Putamen (tissue), 1 donor: ENCODE measurements at regions not wholly inside any gene's neighbourhood (a gene's known extent, or its start where the extent isn't known, plus 50 kb on each side); places are given as distances from the start of the nearest gene placed in this dataset.

Experiments
- DNase-seq: peaks from one replicate; pipeline ENCODE4 v3.0.0-alpha.2; 2016; ENCODE audit warnings: low spot score

DNA sequence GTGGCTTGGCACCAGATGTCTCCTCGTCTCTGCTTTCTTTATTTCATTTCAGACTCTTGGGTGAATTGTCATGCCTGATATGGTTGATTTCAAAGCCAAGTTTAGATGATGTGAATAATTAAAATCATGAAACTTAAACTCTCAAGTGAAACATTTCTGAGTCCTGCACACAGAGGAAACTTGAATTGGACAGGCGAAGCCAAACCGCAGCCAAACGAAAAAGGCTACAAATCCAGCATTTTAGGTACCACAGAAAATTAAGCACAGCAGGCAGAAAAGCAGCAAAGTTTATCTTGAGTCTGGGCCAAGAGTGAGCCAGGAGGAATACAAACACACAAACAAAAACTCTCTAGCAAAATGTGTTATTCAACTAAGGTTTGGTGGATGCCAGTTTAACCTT lies 659.8 kb upstream of the KLF4 start:
- no peak for DNase-seq

DNA sequence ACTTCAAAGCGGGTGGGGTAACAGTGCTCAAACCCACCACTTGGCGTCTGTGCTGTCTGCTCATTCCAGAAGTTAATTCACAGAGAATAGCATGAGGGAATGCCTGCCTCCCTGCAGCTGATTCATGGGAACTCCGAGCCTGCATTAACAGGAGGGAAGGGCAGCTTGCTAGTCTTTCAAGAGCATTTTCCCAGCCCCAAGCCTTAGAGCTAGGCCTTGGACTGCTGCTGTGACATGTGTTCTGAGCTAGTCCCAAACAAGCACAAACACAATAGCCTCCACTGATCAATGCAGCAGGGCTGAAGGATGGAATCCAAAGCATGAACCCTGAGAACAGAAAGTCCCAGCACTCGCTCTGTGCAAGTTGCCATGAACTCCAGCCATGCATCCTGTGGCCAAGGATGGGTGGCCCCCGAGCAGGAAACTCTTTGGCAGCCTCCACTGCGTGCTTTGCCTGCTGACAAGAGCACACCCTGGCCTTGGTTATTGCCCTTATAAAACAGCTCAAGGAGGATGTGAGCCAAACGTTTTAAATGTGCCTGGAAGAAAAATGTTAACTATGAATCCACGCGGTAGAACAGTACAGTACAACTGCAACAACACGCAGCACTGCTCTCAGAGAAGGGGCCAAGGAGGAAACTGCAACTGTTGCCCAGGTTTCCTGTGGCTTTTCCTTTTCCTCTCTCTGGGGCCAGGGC lies 653.1 kb upstream of the KLF4 start:
- peak; percentile 76 for DNase-seq

DNA sequence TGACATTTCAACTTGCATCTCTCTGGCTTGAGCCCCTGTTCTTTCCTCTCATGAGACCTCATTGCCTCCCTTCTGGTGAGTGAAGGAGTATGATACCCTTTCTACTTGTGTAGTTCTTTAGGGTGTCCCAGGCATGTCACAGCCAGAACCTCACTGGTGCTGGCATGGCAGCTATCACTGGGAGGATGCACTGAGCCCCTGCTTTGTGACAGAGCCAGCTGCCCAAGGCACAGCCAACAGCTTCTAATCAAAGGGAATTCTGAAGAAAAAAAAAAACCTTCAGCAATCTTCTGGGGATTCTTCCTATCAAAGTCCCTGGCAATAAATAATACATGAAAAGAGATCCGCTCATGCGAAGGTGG lies 652.6 kb upstream of the KLF4 start:
- DNase-seq, result no peak

DNA sequence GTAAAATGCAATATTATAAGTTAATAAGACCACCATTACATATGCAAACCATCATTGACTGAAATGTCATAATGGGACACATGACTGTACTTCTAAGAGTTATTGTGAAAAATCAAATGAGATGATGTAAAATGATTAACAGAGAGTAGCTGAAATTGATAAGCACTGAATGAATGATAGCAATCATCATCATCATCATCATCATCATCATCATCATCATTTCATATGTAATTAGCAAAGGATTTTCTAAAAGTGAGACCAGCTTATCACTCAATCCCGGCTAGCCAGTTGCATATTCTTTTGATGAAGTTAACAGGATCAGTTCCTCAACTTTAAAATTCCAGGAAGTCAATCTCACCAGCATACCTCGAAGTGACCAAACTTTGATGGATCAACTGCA lies 650.3 kb upstream of the KLF4 start:
- no peak for DNase-seq

DNA sequence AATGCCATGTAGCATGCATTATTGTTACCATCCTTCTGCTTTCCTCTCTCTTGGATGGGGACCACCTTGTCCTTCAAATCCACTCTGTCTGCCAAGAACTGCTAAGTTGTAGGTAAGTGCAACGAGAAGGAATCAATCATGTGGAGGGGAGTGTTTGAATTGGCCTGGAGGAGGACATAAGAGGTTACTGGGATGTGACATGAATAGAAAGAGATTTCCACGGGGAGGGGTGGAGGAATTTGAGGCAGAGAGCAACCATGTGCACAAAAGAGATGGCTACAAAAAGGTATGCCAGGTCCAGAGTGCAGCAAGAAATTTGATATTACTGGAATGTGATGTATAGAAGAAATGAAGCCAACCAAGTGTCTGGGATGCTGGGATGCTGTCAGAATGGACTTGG lies 648.9 kb upstream of the KLF4 start:
- DNase-seq, result no peak

DNA sequence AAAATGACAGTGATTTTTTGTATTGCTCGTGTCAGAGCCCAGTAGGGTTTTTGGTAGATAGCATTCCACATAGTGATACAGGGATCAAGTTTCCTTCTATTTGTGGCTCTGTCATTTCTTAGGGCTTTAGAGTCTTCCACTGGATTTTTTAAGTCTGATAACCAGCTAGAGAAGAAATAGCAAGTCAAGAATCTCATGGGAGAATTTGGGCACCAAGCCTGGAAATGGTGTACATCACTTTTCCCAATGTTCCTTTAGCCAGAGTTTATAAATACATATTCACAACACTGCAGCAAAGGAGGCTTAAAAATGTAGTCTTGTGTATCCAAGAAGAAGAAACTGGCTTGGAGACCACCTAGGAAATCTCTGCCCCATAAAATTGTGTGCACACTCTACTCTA lies 647.1 kb upstream of the KLF4 start:
- no peak for DNase-seq

DNA sequence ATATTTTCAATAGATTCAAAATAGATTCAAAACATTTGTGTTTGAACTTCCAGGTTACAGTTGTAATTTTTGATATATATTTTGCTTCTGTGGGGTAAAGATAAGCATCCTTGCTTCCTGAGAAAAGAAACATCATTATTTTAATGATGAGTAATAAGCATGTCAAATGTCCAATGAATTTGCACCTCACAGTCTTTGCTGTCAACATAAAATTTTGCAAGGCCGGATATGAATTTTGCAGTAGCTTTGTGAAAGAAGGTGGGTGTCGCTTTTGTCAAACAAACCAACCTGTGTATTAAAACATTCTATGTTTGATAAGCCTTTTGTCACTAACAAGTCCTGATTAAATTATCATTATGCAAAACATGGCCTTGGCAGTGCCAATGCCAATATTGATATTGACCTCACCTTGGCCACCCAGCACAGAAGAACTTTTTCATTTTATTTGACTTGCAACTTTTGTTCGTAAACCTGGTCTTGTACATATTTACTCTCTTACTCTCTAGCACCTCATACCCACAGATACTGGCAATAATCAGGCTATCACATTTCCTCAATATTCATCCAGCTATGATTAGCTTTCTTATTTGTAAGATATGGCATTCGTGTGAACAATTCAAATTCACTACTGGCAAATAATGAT lies 645.0 kb upstream of the KLF4 start:
- DNase-seq, result no peak

DNA sequence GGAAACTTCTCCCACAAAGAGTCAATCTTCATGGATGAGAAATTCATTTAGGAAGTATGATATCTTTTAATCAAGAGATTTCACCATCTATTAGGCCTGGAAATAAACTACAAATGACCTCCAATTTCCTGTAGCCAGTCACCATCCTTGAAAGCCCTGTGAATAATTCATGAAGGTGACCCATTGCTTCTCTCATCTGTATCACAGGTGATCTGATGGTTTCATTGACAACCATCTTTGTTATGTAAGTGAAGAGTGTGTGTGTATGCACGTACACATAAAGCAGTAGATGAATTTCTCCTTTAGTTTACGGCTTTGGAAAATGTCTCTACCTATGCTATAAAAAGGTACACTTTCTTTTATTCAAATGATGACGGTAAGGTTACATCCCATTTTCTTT lies 644.1 kb upstream of the KLF4 start:
- DNase-seq, result no peak

DNA sequence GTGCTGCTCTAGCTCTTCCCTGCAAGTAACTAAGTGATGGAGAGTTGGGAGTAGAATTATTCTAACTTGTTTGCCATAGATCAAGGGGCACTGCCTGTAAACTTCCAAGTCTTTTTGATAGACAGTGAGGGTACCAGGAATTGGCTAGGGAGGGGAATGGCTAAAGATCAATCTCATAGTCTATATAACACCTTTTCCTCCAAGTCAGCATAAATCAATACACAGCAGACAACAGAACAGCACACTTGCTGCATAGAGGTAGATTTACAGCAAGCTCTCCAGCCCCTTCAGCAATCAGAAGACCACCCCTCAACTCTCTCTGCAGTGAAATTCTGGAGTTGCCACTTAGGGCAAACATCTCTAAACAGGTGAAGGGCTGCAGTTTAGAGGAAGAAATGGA lies 643.5 kb upstream of the KLF4 start:
- no peak for DNase-seq

DNA sequence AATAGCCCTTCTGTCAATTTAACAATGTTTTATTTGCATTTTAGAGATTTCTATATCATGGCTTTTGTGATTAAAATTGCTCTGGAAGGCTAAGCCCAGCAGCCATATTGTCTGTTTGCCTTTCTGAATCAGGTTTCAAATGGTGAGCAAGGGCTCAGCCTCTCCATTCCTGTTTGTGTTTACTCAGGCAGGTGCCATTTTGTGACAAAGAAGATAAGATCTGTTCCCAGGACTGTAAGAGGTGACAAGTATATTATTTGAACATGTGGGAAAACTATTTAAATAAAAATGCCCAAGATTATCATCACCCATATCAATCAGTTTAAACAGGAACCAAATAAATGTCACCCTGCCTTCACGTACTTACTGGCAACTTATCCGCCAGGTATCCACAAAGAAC lies 641.3 kb upstream of the KLF4 start:
- DNase-seq, result no peak

DNA sequence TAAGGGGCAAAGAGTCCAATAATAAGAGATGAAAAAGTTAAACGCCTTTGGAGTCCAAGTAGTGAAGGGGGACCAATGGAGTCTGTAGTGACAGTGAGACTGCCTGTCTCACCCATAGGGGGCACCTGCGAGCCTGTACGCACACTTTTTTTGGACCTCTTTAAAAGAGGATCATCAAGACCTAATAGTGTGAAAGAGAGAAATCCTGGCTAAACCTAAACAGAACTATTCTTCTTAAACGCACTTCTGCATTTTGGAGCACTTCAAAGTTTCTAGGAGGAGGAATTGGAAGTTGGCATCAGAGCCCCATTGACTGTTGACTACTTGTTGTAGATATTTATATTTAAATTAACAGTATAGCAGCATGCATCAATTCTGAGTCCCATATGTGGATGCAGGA lies 636.1 kb upstream of the KLF4 start:
- no peak for DNase-seq

DNA sequence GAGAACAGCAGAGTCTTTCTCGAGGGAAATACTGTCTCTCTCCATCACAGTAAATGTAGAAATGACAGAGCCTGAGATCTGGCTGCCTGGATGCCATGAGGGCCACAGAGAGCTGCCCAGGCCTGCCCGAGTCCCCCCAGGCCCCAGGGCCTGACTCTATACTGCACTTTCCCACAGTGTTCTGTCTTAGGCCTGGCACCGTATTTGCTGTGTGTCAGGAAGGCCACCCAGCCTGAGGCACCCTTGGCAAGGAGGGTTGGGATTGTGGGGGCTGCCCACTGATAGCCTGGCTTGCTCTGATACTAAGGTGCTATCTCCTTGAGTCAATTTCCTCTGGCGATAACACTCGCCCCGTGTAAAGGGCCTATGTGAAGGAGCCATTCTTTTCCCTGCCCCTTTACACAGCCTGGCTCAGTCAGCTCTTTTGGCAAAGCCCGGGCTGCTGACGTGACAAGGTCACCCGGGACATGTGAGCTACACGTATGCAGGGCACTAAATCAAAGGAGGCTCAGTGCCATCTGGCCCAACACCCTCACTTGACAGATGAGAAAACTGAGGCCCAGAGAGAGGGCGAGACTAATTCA lies 630.1 kb upstream of the KLF4 start:
- no peak for DNase-seq

DNA sequence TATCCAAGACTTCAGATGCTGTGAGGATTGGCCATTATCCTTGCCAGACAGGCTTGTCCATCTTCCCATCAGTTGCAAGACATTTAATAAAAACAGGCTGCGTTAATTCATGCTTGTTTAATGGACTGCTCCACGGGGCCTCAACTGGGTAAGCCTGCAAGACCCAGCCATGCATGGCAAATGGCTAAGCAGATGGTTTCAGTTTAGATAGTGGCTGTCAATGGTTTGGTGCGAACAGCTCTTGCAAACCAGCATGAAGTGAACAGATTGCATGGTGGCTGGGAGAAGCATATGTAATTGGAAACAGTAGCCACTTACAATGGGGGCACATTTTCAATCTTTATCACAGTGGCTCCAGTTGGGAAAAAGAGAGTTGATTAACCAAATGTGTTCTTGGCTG lies 628.2 kb upstream of the KLF4 start:
- no peak for DNase-seq

DNA sequence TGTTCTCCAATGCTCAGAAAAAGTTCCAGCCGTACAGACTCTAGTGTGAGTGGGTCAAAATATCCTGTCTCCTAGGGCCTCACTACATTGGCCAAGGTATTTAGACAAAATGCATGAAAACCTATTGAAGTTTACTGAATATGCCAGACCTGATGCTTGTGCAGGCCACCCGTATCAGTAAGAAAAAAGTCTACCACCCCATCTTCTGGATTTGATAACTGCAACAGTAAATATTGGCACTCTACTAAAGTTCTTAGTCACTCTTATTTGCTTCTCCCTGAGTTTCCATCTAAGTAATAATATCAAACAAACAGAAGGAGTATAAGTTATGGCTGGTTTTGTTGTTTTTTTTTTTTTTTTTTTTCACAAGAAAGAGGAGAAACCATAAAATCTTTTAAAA lies 627.7 kb upstream of the KLF4 start:
- no peak for DNase-seq

DNA sequence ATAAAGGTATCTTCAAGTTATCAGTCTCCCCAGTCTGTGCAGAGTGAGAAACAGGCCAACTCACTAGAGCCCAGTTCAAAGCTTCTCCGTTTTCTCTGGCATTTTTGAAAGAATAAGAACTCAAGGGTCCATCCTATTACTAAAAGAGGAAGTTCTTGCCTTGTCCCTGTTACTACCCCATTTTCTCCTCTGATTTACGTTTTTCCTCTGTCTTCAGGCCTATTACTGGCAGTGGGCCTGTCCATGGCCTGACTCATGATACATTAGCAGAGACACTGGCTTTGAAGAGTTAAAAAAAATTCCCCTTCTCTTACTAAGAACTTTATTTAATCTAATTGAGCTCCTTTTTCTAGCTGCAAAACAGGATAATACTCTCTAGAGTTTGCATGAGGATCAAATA lies 624.0 kb upstream of the KLF4 start:
- DNase-seq, result no peak

DNA sequence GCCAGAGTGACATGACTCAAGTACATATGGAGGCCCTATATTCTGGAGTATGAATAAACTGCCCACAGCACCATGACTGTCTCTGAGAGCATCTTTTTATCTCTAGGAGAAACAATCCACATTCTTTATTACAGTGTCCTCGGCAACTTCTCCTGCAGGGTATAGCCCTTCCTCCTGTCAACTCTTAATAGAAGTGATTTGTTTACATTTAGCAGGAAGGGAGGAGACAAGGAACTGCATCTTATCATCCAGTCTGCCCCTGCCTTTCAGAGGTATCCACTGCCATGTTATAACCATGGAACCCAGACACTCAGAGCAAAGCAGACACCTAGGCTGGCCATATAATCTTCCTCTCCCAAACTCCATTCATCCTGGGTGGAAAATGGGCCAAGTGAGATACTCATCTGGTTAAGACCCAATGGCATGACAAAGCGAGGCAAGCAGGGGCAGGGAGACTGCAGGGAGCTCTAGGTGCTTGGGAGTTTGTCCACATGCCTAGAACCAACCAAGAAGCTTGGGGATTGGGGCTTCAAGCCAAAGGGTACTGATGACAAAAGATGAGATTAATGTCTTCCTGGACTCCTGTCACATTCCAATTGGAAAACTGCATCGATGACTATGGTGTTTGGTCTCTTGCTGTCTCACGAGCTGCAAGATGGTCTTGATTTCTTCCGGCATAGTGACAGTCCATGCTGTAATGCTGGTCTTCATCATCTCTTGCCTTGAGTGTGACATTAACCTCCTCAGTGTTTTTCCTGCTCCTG lies 620.5 kb upstream of the KLF4 start:
- no peak for DNase-seq

DNA sequence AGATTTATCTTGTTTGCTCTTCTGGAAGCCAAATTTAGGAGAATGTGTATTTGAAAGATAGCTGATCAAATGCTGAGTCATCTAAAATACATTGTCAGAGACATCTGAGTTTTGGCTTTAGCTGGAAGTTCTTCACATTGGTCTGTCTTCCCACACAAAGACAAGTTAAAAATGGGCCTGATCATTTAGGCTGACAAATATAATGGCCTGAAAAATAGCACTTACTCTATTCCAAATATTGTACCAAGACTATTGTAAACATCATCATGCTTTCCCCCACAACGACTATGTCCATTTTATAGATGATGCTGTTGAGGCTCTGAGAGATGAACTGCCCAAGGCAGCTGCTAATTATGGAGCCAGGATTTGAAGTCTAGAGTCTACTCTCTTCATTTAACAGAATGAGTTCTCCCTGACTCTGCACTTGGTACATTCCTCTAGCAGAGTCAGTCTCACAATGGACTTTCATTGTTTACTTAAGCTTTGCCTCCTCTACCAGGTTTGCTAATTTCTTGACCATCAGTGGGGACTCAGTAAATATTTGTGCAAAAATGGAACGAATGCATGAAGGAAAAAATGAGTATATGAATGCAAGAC lies 619.4 kb upstream of the KLF4 start:
- no peak for DNase-seq

DNA sequence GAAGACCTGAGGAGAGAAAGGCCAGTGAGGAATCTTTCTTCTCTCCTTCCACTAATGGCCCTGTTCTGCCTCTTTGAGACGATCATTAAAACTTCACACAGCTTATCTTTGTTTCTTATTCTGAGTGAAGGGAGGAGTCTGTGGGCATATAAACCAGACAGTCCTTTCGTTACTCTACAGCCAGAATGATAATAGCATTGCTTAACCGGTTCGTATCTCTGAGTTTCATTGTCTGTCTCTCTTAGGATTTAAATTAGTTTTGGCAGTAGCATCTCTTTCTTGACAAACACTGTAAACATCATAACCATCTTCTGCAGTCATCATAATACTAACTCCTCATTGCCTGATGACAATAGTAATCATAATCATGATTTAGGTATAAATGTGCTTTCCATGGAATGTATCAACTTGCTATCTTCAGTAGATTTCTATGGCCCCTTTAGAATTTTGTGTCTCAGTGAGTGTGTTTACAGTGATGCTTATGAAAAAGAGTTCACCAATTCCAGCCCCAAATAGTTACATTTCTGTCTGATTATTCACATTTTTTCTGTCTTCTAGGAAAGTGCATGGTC lies 618.8 kb upstream of the KLF4 start:
- DNase-seq, result no peak

DNA sequence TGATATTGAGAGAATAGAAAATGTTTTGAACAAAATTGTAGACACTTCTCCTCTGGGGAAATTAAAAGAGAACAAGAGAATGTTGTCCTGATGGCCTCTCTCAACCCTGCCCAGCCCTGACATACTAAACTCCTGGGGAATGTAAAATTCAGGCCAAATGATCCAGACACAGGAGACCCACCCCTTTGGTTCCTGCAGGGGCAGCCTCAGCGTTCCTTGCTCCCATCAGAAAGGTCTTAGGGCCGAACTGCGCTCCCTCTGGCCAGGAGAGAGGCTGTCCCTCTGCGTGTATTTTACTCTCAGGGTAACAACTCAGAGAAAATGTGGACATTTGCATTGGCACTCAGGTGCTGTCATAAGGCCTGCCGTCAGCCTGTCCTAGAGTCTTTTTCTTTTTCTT lies 616.3 kb upstream of the KLF4 start:
- no peak for DNase-seq

DNA sequence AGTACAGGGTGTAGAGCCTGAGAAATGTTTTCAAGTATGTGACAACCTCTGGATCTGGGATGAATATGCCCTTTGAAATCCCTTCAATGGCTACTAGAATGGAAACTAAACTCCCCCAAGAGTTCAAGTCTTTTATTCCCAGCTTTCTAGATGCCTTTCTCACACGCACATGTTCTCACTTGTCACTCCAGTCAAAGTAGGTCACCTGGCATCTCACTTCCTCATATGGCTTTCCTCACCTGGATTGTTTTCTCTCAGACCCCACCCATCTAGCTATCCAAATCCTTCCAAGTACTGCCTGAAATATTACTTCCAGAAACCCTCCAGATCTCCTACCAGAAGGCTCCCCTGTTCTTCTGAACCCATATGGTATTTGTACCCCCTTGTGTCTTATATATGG lies 615.4 kb upstream of the KLF4 start:
- DNase-seq, result no peak

DNA sequence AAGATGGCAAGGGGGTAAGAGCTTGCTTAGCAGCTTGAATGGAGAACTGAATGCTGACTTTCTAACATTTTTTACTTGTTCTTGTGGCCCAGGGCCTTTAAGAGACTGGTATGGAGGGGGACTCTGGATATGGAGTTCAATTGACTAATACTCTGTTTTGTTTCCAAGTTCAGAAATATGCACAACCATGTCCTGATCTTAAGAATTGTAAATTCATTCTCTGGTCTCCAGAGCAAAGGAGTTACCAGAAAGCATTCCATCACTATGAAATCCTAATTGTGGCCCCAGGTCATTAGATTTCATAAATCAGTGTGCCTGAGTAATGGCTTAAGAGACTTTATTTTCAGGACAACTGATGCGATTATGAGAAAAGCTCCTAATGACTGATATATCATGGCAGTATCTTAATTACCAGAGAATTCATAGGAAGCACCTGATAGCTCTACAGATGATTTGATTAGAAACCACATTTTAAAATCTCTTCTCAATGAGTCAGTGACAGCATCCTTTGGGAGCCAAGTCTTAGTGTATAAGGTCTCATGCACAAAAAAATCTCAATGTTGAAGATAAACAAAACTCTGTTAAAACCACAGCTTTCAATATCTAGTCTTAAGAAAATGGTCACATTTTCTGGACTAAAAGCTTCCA lies 613.6 kb upstream of the KLF4 start:
- no peak for DNase-seq

DNA sequence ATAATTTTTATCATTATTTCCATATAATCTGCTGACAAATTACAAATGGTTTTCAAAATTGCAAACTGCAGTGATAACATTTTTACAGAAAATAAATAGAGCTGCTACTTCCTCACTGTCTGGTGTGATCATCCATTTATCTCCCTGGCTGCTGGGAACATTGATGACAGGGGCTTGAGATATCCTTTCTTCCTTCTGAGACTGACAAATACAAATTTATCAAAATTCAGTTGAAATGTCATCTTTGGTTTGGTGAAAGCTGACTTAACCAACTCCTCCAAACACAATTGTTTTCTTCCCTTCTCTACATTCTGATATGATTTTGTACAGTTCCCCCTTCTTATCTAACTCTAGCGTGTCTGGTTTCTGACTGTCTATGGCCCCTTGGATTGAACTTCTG lies 611.8 kb upstream of the KLF4 start:
- no peak for DNase-seq
